NCI-H2081 (cell line): ENCODE measurements at regions not wholly inside any gene's neighbourhood (a gene's known extent, or its start where the extent isn't known, plus 50 kb on each side); places are given as distances from the start of the nearest gene placed in this dataset.

Source experiments
- DNase-seq, 2 experiments: peaks; one replicate each; lab custom pipeline; 2025; lab: John Stamatoyannopoulos, UW

DNA sequence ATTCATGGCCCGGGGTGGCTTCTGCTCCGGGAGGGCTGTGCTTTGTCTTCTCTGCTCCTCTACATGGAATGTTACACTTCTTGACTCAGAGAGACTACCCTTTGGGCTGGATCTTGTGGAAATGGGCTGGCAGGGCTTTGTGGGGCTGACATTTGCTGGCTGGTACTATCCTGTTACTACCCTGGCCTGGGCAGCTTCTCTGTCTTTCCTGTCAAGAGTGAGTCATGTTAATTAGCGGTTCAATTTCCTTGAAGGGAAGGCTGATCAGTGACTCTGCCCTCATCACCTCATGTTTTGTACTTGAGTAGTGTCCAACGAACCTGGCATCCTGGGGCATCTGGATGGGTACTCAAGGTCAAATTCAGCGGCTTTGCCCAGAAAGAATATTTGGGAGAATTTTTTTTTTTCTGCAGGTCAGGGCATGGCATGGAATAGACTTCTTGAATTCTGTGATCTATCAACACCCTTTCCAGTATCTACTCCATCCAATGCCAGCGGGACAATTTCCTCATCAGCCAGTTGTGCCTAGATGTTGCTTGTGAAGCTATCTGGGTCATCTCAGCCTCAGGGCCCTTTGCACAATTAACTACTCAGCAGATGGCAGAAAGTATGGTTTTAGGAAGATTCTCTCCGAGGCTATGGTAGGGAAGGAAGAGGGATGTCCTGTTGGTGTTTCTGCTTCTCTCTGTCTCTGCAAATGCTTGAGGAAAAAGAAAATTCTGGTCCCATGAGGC, 140.5 kb upstream of the PLET1 start:
- DNase-seq, result no peak

DNA sequence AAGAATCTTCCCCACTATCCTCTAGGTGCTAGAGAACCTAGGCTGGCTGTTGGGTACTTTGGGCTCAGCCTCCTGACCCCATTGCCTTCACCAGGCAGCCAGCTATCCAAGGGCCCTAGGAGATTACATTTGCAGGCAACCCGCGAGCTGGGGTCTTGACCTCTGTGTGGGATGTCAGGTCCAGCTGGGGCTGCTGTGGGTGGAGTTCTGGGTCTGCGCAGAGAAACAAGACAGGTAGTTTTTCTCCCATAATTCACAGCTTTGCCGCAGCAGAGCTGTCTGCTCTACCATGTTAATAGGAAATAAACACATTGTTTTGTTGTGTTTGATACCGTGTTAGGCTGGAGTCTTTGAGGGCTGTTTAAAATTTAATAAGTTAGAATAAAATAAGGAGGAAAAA, 142.8 kb upstream of the PLET1 start:
- DNase-seq, result no peak

DNA sequence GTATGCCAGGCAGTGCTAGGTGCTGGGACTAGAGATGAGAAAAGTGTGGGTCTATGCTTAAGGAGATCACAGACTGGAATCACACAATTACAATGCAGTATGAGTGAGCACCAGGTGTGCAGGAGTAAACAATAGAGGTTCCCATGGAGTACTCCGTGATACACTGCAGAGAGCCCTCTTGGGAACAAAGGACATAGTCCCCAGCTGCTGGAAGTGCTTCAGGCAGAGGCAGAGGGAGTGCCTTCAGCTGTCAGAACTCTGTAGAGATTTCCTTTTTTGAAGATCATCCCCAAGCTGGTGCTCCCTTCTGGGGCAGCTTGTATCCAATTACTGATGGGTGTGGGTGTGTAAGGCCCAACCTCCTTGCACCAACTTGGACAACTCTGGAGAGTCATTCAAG, 143.5 kb upstream of the PLET1 start:
- DNase-seq, result peak; percentile 73 to 87

DNA sequence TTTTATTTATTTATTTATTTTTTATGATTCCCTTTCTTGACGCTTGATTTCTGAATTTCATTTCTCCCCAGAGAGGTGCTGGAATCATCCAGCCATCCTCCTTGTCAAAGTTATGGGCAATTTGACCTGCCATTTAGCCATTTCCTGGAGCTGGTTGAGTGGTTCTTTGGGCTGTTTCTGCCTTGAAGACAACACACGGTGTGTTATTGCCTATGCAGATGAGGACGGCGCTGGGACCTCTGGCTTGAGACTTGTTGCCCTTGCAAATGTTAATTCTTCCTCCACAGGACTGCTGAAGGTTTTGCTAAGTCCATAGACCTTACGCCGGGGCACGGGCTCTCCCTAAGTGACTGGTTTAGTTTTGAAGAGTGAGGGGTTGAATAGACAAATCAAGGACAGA, 147.9 kb upstream of the PLET1 start:
- DNase-seq, result no peak

DNA sequence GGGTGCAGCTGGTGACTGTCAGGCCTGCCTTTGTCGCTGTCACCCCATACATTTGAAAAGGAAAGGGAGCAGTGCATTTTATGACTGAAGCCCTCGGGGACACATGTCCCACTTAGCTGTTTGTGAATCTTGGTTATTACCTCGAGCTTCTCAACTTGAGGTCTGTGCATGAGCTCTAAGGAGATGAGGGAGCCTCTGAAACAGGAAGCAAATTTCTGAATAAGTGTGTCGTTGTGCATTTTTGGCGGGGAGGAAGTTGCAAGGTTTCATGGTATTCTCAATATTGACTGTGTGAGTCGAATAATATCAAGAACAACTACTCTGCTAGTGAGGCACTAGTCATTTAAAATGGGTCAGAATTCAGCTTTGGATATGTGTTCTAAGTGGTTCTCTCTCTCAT, 149.7 kb upstream of the PLET1 start:
- no peak for DNase-seq

DNA sequence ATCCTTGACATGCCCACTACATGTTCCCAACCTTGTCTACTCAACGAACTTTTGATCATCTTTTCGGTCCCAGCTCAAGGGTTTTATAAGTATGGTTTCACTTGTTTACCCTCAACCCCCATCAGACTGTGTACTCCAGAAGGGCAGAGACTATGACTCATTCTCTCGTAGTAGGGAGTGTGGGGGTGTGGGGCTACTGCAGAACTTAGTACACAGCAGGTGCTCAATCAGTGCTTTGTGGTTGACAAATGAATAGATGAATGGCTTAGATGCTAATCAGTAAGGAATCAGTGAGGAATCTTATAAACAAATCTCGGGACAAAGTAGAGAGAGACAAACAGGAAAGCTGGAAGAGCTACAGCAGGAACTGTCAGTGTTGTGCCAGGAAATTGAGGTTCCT, 151.7 kb upstream of the PLET1 start:
- DNase-seq, result no peak

DNA sequence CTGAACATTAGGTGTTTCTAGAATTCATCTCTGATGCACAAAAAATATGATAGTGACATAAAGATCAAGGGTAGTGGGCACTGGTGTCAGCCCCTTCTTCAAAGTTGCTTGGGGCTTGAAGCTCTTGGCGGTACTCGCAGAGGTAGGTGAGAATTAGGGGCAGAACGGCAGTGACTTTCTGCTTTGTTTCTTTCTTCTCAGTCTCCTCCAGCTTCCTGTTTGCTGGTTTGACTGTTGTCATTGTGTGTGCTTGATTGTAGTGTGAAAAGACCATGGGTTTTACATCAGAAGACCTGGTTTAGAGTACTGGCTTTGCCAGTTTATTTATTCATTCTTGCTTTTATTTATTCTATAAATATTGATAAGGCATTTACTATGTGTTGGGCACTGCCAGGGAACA, 156.7 kb upstream of the PLET1 start:
- no peak for DNase-seq

DNA sequence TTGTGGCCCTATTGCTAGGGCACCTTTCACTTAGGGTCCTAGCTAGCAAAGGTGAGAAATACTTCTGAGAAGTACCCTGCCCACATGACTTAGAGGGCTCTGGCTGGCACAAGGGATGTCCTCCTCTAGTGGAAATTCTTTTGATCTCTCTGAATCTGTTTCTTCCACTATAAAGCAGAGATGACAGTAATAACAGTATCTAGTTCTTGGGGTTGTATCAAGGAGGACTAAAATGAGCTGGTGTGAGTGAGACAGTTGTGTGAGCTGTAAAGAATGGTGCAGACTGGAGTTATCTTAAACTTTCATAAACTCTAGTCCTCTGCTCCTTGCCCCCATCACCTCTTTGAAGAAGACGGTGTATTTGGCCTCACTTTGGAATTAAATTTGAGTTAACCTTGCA, 157.8 kb upstream of the PLET1 start:
- no peak for DNase-seq

DNA sequence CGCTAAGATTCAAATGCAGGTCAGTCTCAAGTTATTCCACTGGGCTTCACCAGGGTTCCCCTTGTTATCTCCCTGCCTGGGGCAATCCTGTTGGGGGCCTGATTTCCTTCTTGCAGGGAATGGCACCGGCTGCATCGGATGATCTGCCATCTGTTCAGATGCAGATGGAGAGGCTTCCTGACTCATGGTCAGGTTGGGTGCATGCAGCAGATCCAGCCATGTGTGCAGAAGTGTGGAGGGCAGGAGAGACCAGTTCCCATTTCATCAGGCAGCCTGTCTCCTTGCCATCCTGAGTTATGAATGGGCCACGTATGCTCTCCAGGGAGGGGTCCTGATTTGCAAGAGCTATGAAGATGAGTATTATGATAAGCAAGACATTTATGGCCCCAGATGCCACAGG, 161.2 kb upstream of the PLET1 start:
- DNase-seq, result no peak

DNA sequence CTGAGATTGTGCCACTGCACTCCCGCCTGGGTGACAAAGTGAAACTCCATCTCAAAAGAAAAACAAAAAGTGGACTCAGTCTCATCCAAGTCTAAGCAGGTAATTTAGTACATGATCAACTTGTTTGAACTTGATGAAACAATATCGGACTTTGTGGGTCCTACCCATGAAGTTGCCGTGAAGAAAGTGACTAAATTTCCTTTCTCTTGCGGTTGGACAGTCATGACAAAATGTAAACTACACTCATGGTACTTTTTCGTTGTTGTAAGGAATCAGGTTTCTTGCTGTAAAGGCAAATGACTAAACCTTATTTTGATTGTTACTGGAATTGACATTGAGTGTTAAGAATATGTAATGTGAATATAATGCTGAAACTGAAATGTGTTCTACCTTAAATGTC, 164.5 kb upstream of the PLET1 start:
- DNase-seq, result no peak

DNA sequence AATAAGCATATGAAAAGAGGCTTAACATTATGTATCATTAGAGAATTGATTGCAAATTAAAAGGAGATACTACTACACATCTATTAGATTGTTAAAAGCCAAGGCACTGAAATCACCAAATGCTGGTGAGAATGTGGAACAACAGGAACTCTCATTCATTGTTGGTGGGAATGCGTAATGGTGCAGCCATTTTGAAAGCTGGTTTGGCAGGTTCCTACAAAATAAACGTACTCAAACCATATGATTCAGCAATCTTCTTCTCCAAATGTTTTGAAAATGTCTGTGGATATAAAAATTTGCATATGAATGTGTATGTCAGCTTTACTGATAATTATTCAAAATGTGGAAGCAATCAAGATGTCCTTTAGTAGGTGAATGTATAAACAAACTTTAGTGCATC, 176.4 kb upstream of the PLET1 start:
- DNase-seq, result no peak

DNA sequence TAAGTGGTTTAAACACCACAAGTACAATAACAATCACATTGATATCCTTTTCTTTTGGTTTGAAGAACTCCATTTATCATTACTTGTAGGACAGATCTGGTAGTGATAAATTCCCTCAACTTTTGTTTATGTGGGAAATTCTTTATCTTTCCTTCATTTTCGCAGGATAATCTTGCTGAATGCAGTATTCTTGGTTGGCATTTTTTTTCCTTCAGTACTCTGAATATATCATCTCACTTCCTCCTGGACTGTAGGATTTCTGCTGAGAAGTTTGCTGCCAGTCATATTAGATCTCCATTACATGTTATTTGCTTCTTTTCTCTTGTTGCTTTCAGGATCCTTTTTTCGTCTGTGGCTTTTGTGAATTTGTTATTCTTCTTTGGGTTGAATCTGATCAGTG, 179.0 kb upstream of the PLET1 start:
- DNase-seq, result no peak

DNA sequence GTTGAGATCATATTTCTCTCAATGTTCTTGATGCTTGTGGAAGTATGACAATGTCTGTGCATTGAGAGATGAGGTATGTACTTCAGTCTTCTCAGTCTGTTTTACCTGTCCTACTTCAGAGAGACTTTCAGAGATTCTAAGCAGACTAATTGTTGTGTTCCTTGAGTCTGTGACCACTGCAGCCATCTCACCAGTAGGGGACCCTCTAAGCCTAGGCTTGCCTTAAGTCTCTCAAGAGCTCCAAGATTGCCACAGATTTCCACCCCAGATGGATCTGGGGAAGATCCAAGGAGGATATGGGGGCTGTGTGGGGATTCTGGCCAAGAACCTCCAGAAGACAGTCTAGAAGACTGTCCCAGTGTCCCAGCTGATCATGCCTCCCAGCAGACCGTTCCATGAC, 179.9 kb upstream of the PLET1 start:
- no peak for DNase-seq

DNA sequence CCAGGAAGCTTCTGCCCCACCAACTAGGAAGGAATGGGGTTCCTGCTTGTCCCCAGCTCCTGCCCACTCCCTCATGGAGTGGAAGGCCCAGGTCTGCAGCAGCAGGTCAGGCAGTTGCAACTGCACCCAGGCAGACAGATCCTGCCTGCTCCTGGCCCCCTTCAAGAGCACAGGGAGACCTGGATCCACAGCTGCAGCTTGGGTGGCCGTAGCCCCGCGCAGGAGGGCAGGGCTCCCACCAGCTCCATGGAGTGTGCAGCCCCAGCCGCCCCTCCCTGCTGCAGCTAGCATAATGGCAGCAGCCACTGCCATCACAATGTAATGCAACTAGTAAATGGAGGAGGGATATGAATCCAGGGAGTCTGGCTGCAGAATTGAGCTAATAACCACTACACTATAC, 187.5 kb upstream of the PLET1 start:
- no peak for DNase-seq

DNA sequence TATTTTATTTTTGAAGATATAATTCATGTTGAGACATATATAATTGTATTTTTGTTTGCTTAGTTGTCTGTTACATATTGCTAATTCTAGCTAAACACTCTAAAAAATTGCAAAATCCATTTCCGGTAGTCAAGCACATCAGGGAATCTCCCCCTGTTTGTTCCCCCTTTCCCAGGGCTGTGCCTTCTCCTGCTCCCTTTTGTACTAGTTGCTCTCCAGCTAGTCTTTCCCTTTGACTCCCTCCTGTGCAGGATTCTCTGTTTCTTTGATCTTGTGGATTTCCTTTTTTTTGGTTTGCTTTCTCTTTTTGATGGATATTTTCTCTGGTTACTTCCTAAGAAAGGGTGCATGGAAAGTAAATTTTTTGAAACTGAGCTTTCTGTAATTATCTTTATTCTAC, 188.1 kb upstream of the PLET1 start:
- DNase-seq, result no peak

DNA sequence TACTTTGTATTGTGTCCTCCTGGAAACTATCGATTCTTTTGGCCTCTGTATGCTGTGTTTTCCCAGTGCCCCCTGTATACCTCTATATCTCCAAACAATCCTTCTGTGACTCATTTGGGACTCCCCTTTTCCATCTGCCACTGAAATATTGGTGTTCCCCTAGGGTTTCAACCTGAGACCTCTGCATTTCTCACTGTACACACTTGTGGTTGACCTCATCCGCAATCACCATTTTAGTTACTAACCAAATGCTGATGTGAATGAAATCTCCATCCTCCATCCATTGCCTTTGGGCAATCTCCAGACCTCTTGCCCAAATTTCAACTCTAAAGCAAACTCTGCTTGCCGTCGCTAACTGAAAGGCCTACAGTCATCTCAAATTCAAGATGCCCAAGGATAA, 190.6 kb upstream of the PLET1 start:
- no peak for DNase-seq

DNA sequence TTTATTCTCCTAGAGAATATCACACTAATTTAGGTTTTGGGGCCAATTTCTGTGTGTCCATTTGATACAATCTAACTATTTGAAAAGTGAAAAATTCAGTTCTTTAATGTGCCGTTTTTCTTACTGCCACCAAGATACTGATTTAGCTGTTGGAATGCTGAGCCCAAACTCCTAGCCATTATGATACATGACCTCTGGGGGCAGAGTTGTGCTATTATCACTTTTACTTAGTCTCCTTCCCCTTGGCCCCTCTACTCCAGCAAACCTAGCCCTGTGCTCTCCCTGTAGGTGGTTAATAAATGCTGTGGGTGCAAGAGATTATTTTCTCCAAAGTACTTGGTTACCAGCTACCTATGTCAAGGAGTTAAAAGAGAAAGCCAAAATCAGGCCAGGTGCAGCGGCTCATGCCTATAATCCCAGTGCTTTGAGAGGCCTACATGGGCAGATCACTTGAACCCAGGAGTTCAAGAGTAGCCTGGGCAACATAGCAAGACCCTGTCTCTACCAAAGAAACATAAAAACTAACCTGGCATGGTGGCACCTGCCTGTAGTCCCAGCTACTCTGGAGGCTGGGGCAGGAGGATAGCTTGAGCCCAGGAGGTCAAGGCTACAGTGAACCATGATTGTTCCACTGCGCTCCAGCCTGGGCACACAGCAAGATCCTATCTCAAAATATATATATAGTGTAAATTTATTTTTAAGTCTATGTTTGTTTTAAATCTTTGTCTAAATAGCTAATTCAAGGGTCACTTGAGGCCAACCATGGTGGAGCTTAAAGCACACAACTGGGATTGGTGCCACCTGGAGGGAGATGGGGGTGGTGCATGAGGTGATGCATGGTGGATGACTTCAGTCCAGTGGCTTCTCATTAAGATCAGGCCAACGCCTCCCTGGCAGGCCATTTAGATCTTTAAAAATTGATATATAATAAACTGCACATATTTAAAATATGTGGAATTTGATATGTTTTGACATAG, 193.2 kb upstream of the PLET1 start:
- DNase-seq, result peak in 1 of 2 experiments; percentile 17

DNA sequence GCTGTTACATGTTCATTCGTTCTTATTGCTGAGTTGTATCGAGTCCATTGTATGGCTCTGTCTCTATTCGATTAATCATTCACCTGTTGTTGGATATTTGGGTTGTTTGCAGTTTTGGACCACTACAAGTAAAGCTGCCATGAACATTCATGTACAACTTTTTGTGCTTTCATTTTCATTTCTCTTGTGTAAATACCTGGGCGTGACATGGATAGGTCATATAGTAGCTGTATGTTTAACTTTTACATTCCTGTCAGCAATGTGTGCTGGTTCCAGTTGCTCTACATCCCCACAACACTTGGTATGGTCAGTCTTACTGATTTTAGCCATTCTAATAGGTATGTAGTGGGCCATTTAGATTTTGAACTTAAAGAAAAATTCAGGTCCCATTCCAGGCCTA, 194.2 kb upstream of the PLET1 start:
- no peak for DNase-seq

DNA sequence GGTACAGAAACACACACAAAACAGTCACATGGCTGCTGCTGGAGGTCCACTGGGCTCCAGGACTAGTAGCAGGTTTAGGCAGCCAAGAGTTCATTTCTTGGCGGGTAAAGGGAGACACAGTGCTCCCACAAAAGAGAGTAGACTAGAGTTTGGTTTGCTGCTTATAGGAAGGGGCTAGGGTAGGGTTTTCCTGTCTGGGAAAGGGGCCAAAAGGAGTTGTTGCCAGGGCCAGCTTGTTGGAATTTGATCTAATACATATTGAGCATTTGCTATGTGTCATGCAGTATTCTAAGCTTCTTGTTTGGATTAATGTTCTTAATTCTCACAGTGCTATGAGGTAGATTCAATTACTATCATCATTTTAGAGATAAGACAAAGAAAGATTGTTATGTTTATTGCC, 195.1 kb upstream of the PLET1 start:
- DNase-seq, result no peak

DNA sequence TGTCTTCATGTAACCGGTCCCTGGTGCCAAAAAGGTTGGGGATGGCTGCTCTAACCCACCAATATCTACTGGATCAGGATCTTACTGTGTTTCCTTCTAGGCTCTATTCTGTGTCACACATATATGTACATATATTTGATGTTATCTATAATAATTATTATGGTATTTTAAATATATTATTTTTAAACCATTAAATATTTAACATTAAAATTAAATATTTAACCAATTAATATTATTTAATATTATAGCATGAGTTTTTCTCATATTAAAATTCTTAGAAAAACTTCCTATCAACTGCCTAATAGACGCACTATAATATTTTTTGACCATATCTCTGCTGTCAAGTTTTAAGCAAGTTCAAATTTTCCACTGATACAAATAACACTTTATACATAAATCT, 196.9 kb upstream of the PLET1 start:
- DNase-seq, result no peak

DNA sequence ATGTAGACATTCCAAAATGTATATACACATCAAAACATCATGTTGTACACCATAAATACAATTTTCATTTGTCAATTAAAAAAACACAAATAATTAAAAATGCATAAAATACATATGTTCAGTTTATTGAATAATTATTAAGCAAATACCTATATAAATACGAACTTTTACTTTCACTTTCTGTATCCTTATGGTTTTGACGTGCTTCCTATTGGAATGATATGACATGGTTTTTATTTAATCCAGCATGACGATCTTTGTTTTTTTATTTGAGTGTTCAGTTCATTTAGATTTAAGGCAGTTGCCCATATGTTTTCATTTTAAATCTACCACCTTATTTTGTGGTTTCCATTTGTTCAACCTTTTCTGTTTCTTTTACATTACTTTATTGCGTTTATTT, 198.3 kb upstream of the PLET1 start:
- no peak for DNase-seq

DNA sequence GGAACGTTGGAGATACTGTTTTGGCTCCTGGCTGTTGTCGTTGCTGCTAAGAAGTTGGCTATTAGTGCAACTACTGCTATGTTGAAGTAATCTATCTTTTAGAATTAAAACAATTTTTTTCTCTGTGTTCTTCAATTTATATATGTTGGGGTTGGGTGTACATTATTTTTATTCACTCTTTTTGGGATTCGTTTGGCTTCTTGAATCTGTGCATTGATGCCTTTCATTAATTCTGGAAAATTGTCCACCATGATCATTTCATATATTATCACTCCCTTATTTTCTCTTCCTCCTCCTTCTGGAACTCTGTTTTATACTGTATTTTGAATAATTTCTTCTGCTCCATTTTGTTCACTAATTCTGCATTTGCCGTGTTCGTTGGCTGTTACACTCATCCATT, 199.5 kb upstream of the PLET1 start:
- no peak for DNase-seq

DNA sequence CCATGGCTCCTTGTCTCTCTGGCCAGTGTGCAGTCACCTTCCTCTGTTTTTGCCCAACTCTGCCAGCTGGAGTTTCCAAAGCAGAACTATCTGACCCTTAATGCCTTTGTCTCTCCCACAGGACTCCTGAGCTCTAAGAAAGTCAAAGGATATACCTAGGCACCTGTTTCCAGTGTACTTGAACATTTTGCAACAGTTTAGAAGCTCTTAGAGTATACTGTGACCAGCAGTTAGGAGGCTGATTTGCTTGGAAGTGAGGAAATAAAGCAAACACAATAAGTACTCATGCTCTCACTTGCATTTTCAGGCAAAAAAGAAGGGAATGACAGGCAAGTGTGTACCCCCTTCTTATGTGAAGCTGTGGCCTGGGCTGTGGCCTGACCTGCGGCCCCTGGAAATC, 204.3 kb upstream of the PLET1 start:
- no peak for DNase-seq
